ENCODE measurements at regions not wholly inside any gene's neighbourhood (a gene's known extent, or its start where the extent isn't known, plus 50 kb on each side); places are given as distances from the start of the nearest gene placed in this dataset.

DNA sequence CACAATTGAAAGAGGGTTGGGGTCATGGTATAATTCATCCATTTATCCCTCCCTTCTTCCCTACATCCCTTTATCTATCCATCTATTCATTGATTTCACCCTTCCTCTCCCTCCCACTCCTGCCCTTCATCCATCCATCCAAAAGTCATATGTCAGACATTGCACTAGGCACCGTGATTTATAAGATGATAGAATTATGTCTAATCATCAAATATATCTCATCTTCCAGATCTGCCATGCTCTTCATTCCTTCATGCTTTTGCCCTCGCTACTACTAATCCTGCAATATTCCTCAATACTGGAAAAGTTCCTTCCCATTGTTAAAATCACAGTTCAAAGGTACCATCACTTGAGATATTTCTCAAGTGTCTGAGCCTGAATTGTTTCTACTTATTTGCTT is 335.2 kb upstream of the CDH11 start:
- DNase-seq (ENCODE audit: insufficient read length, low spot score) (no peak), FAIRE-seq (no peak)
- no peak for TF ChIP-seq POLR2A (IDR thresholded peaks at IDR 0.05; ENCODE audit: low read depth, low read length)

- FAIRE-seq (no peak), DNase-seq (ENCODE audit: insufficient read length, low spot score) (no peak)
- no peak for TF ChIP-seq POLR2A (IDR thresholded peaks at IDR 0.05; ENCODE audit: low read depth, low read length)
Measured at GRCh38 chr16:65455761-65456160, 333.9 kb upstream of the CDH11 start.

DNA sequence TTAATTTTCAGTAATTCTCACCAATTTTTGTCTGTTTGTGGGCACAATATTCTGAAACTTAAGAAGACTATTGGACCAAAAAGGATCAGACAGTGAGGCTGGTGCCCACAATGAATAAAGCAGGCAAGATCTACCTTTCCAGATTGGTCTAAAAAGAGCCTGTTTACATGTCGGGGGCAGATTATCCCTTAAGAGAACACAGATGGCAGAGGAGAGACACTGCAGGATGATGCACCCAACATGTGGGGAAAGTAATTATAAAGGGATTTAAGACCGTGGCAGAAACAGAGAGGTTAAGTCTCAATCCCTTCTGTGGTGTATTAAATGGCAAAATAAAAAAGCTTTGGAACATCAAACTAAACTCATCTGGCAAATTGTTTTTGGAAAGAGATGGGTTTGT is 331.8 kb upstream of the CDH11 start:
- FAIRE-seq = no peak
- TF ChIP-seq POLR2A (IDR thresholded peaks at IDR 0.05; ENCODE audit: low read depth, low read length) = no peak
- DNase-seq (ENCODE audit: insufficient read length, low spot score) = no peak

DNA sequence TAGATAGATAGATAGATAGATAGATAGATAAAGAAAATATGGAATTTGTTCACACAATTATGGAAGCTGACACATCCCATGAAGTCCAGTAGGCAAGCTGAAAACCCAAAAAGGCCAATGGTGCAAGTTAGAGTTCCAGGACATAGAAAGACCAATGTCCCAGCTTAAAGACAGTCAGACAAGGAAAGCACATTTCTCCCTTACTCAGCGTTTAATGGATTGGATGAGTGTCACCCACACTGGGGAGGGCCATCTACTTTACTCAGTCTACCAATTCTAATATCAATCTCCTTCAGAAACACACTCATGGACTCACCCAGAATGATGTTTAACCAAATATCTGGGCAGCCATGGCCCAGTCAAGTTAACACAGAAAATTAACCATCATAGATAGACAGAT is 327.7 kb upstream of the CDH11 start:
- FAIRE-seq (no peak), DNase-seq (ENCODE audit: insufficient read length, low spot score) (no peak)
- no peak for TF ChIP-seq POLR2A (IDR thresholded peaks at IDR 0.05; ENCODE audit: low read depth, low read length)

- TF ChIP-seq POLR2A (IDR thresholded peaks at IDR 0.05; ENCODE audit: low read depth, low read length) = no peak
- DNase-seq (ENCODE audit: insufficient read length, low spot score) (no peak), FAIRE-seq (no peak)
Measured at GRCh38 chr16:65446427-65446826, 324.6 kb upstream of the CDH11 start.

- no peak for TF ChIP-seq POLR2A (IDR thresholded peaks at IDR 0.05; ENCODE audit: low read depth, low read length)
- no peak for DNase-seq (ENCODE audit: insufficient read length, low spot score)
- FAIRE-seq = no peak
Measured at GRCh38 chr16:65445313-65446260, 323.7 kb upstream of the CDH11 start.

DNA sequence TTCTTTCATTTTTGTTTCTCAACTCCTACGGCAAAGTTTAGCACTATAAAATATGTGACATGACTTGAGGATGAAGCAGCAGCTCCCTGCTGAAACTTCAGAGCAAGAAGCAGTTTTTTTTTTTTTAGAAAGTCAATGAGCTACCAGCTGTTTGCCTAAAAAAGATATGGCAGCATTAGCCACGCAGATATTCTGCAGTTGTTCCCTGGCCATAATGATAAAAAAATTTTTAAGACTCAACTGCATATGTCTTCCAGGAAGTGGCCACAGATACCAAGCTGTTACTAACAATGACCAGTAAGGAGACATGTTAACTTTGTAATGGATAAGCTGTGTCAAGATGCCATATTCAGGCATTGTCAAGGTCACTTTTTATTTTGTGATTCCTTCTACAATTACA is 319.6 kb upstream of the CDH11 start:
- DNase-seq (ENCODE audit: insufficient read length, low spot score) (no peak), FAIRE-seq (no peak)
- TF ChIP-seq POLR2A (IDR thresholded peaks at IDR 0.05; ENCODE audit: low read depth, low read length) = no peak

- no peak for FAIRE-seq
- DNase-seq (ENCODE audit: insufficient read length, low spot score) = no peak
- TF ChIP-seq POLR2A (IDR thresholded peaks at IDR 0.05; ENCODE audit: low read depth, low read length) = no peak
Measured at GRCh38 chr16:65429504-65430181, 307.8 kb upstream of the CDH11 start.

- no peak for FAIRE-seq
Measured at GRCh38 chr16:65426484-65426883, 304.6 kb upstream of the CDH11 start.

DNA sequence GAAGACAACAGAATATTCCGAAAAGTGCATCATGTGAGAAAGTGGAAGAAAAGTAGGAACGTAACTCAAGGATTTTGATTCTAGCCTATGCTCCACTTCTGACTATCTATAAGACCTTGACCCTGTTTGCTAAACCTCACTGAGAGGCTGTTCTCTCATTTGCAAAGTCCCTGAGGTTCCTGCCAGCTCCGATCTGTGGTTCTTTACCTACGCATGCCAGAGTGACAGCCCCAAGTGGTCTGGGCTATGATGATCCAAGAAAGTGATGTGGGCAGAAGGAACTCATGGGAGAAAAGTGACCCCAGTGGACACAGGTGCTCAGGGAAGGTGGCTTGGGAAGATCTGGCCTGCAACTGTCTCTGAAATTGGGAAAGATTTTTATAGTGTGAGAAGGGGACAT is 301.1 kb upstream of the CDH11 start:
- TF ChIP-seq POLR2A (IDR thresholded peaks at IDR 0.05; ENCODE audit: low read depth, low read length) = no peak
- FAIRE-seq = no peak
- DNase-seq (ENCODE audit: insufficient read length, low spot score) = no peak

More at GRCh38 chr16:65426484-65426883, 304.6 kb upstream of the CDH11 start:
- DNase-seq (ENCODE audit: insufficient read length, low spot score) = no peak
- TF ChIP-seq POLR2A (IDR thresholded peaks at IDR 0.05; ENCODE audit: low read depth, low read length) = no peak

DNA sequence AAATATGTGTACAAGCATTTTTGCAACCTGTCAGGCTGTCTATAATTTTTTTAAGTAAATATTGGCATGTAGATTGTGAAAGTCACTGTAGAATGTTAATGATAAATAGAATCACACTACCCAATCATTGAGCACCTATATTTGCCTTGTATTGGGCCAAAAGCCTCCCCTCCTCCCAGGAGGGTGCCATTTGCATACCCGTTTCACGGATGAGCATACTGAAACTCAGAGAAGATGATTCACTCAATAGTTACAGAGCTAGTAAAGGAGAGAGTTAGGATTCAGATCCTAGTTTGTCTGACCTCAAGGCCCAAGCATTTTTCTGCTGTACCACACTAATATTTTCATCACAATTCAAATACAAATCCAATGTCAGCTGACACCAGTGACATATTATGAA is 299.7 kb upstream of the CDH11 start:
- FAIRE-seq (no peak), DNase-seq (ENCODE audit: insufficient read length, low spot score) (no peak)
- no peak for TF ChIP-seq POLR2A (IDR thresholded peaks at IDR 0.05; ENCODE audit: low read depth, low read length)

- DNase-seq (ENCODE audit: insufficient read length, low spot score) = no peak
- no peak for TF ChIP-seq POLR2A (IDR thresholded peaks at IDR 0.05; ENCODE audit: low read depth, low read length)
- no peak for FAIRE-seq
Measured at GRCh38 chr16:65418435-65418834, 296.6 kb upstream of the CDH11 start.

DNA sequence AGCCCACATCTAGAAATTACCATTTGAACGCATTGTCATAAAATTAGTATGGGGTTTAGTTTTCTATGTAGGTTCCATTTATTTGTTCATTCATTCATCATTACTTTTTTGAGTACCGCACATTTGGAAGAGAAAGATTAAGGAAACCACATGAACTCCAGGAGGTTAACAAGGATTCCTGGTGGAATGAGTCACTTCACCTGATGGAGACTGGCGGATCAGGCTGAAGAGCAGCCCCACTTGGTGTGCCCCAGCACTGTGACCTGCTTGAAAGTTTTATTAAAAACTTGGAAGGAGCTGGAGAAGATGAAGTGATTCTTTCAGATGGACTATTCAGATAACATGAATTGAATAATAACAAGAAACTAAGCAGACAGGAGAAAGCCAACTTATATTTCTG is 293.6 kb upstream of the CDH11 start:
- FAIRE-seq = no peak
- no peak for DNase-seq (ENCODE audit: insufficient read length, low spot score)
- TF ChIP-seq POLR2A (IDR thresholded peaks at IDR 0.05; ENCODE audit: low read depth, low read length) = no peak

GRCh38 chr16:65414284-65414984 is 292.6 kb upstream of the CDH11 start:
- TF ChIP-seq POLR2A (IDR thresholded peaks at IDR 0.05; ENCODE audit: low read depth, low read length) = no peak
- DNase-seq (ENCODE audit: insufficient read length, low spot score) (no peak), FAIRE-seq (no peak)

Measured in H54 (cell line).